HEK293T (cell line): ENCODE measurements at regions not wholly inside any gene's neighbourhood (a gene's known extent, or its start where the extent isn't known, plus 50 kb on each side); places are given as distances from the start of the nearest gene placed in this dataset.

Experiments used
- CTCF ChIA-PET: fragments of 350-600 bp; formaldehyde crosslinking; extraction: SDS; loops from one replicate; lab custom pipeline; 2021; ENCODE audit warnings: antibody characterized with exemption, inconsistent platforms; lab: Yijun Ruan, JAX
- POLR2A ChIA-PET: fragments of 350-600 bp; formaldehyde crosslinking; extraction: SDS; loops from one replicate; lab custom pipeline; 2020; ENCODE audit warnings: antibody characterized with exemption, inconsistent platforms; lab: Yijun Ruan, JAX
- DNase-seq: peaks from one replicate; pipeline ENCODE4 v3.0.0; 2012; ENCODE audit warnings: mixed read lengths; ENCODE audit errors: extremely low spot score
- ARNT ChIP-seq: fragments of 450-650 bp; IDR thresholded peaks from 2 replicates; pipeline ENCODE4 v1.6.1; 2017; ENCODE audit warnings: mild to moderate bottlenecking
- BHLHE40 ChIP-seq: fragments of 450-650 bp; IDR thresholded peaks from 2 replicates; pipeline ENCODE4 v1.6.1; 2016; ENCODE audit warnings: mild to moderate bottlenecking, moderate library complexity, borderline replicate concordance
- CTBP1 ChIP-seq: fragments of 450-650 bp; IDR thresholded peaks from 2 replicates; pipeline ENCODE4 v1.6.1; 2016; ENCODE audit warnings: borderline replicate concordance
- ELF4 ChIP-seq: fragments of 450-650 bp; IDR thresholded peaks from 2 replicates; pipeline ENCODE4 v1.6.1; 2017; ENCODE audit warnings: antibody characterized with exemption
- FOXA1 ChIP-seq: fragments of 450-650 bp; IDR thresholded peaks from 2 replicates; pipeline ENCODE4 v1.6.1; 2016; ENCODE audit warnings: mild to moderate bottlenecking
- FOXK2 ChIP-seq: fragments of 450-650 bp; IDR thresholded peaks from 2 replicates; pipeline ENCODE4 v1.6.1; 2016; ENCODE audit warnings: mild to moderate bottlenecking
- FOXM1 ChIP-seq: fragments of 450-650 bp; IDR thresholded peaks from 2 replicates; pipeline ENCODE4 v1.6.1; 2017; ENCODE audit warnings: mild to moderate bottlenecking, borderline replicate concordance
- HDGF ChIP-seq: fragments of 450-650 bp; IDR thresholded peaks from 2 replicates; pipeline ENCODE4 v1.6.1; 2017; ENCODE audit warnings: antibody characterized with exemption, borderline replicate concordance
- L3MBTL2 ChIP-seq: fragments of 450-650 bp; conservative IDR thresholded peaks from 2 replicates; pipeline ENCODE4 v1.6.1; 2016; ENCODE audit warnings: mild to moderate bottlenecking
- LEF1 ChIP-seq: fragments of 450-650 bp; IDR thresholded peaks from 2 replicates; pipeline ENCODE4 v1.6.1; 2017; ENCODE audit warnings: mild to moderate bottlenecking, borderline replicate concordance
- NFRKB ChIP-seq: fragments of 450-650 bp; IDR thresholded peaks from 2 replicates; pipeline ENCODE4 v1.6.1; 2016; ENCODE audit warnings: mild to moderate bottlenecking, moderate library complexity
- SP1 ChIP-seq: fragments of 450-650 bp; IDR thresholded peaks from 2 replicates; pipeline ENCODE4 v1.6.1; 2017
- SUZ12 ChIP-seq: fragments of 450-650 bp; IDR thresholded peaks from 2 replicates; pipeline ENCODE4 v1.6.1; 2016; ENCODE audit warnings: mild to moderate bottlenecking
- TARDBP ChIP-seq: fragments of 450-650 bp; IDR thresholded peaks from 2 replicates; pipeline ENCODE4 v1.6.1; 2016
- ZNF384 ChIP-seq: fragments of 450-650 bp; IDR thresholded peaks from 2 replicates; pipeline ENCODE4 v1.6.1; 2016
- TF ChIP-seq, protein P1 (sequence below): fragments of 450-650 bp; IDR thresholded peaks from 2 replicates; pipeline ENCODE4 v1.6.1; 2016

GRCh38 chr10:65751896-65752295, 1173.9 kb upstream of the LRRTM3 start:
- POLR2A ChIA-PET, result no interaction called here
- CTCF ChIA-PET, result no interaction called here
- no peak for DNase-seq
- no peak for TF ChIP-seq BHLHE40
- no peak for TF ChIP-seq SP1
- no peak for TF ChIP-seq FOXA1
- TF ChIP-seq ZNF384, result no peak
- TF ChIP-seq HDGF, result no peak
- TF ChIP-seq SUZ12, result no peak
- TF ChIP-seq L3MBTL2, result no peak
- TF ChIP-seq LEF1, result no peak
- no peak for TF ChIP-seq TARDBP
- no peak for TF ChIP-seq FOXM1
- TF ChIP-seq CTBP1, result no peak
- TF ChIP-seq, protein P1, sequence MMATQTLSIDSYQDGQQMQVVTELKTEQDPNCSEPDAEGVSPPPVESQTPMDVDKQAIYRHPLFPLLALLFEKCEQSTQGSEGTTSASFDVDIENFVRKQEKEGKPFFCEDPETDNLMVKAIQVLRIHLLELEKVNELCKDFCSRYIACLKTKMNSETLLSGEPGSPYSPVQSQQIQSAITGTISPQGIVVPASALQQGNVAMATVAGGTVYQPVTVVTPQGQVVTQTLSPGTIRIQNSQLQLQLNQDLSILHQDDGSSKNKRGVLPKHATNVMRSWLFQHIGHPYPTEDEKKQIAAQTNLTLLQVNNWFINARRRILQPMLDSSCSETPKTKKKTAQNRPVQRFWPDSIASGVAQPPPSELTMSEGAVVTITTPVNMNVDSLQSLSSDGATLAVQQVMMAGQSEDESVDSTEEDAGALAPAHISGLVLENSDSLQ, result no peak
- TF ChIP-seq NFRKB, result no peak
- TF ChIP-seq ARNT, result no peak
- TF ChIP-seq ELF4, result no peak
- TF ChIP-seq FOXK2, result no peak

DNA sequence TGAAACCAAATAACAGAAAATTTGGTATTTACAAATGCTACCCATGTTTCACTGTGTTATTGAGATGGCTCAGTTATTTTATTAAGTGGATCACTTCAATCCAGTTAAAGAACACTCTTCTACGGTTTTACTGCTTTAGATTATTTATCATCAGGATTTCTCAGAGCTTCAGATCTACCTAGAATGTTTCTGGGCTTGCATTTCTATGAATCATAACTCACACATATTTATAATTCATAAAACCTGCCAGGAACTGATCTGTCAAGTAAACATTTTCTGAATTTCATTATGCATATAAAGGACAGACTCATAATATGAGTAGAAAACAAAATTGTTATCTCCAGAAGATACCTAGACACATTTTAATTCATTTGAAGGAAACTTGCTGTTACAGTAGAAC, 1172.3 kb upstream of the LRRTM3 start:
- no peak for DNase-seq
- TF ChIP-seq HDGF, result no peak
- TF ChIP-seq, protein P1, result no peak
- TF ChIP-seq FOXA1, result no peak
- no peak for TF ChIP-seq CTBP1
- TF ChIP-seq TARDBP, result no peak
- TF ChIP-seq BHLHE40, result no peak
- TF ChIP-seq SUZ12, result no peak
- TF ChIP-seq ZNF384, result no peak
- TF ChIP-seq ELF4, result no peak
- ChIA-PET CTCF (no interaction called here), POLR2A (no interaction called here)

DNA sequence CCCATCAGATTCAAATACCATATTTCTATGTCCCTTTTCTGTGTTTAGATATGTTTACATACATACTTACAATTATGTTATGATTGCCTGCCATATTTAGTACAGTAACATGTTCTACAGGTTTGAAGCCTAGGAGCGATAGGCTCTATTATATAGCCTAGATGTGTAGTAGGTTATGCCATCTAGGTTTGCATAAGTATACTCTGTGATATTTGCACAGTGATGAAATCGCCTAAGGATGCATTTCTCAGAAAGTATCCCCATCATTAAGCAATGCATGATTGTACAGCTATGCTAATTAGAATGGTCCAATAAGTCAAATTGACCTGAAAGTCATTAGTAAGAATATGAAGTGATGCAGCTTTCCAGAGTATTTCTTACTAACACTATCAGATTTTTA, 1171.7 kb upstream of the LRRTM3 start:
- TF ChIP-seq NFRKB (no peak), L3MBTL2 (no peak), ELF4 (no peak), FOXM1 (no peak), SUZ12 (no peak), CTBP1 (no peak), FOXA1 (no peak)
- ChIA-PET POLR2A (no interaction called here), CTCF (no interaction called here)
- DNase-seq, result no peak

DNA sequence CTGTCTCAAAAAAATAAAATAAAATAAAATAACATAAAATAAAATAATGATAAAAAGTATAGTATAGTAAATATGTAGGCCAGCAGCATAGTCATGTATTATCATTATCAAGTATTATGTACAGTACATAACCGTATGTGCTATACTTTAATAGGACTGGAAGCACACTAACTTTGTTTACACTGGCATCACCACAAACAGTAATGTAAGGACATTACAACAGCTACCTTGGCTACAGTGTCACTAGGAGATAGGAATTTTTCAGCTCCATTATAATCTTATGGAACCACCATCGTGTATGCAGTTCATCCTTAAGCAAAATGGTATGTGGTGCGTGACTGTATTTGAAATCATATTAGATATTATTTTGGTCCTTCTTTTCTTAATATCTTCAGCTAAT, 1163.5 kb upstream of the LRRTM3 start:
- TF ChIP-seq ELF4 (no peak), SUZ12 (no peak), BHLHE40 (no peak), CTBP1 (no peak), NFRKB (no peak), FOXM1 (no peak), FOXK2 (no peak), L3MBTL2 (no peak), TARDBP (no peak), FOXA1 (no peak), HDGF (no peak), LEF1 (no peak), ARNT (no peak), ZNF384 (no peak), SP1 (no peak)
- TF ChIP-seq, protein P1, result no peak
- ChIA-PET POLR2A (no interaction called here), CTCF (no interaction called here)
- no peak for DNase-seq

DNA sequence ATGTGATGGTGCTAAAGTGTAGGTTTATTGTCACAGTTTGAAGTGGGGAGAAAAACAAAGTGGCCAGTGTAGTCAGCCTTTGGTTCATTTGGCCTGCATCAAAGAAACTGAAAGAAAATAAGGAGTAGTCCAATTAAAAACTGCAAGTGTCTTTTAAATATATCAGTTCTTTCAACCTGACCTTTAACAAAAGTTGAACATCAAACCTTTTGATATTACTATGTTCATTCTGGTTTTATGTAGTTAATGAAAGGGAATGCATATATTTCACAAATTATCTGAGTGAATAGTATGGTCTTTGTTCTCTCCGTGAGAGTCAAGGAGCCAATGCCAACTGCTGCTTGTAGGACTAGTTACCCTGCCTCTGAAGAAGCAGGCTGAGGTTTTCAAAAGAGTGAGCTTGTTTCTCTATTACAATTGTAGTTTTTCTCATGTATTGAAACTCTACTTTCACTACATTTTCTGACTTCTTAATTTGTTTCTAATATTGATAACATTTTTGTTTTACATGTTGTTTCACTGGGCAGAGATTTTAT, 1160.8 kb upstream of the LRRTM3 start:
- TF ChIP-seq BHLHE40 (no peak), TARDBP (no peak), FOXA1 (no peak), L3MBTL2 (no peak), ZNF384 (no peak)
- ChIA-PET POLR2A (no interaction called here), CTCF (no interaction called here)
- DNase-seq, result no peak

DNA sequence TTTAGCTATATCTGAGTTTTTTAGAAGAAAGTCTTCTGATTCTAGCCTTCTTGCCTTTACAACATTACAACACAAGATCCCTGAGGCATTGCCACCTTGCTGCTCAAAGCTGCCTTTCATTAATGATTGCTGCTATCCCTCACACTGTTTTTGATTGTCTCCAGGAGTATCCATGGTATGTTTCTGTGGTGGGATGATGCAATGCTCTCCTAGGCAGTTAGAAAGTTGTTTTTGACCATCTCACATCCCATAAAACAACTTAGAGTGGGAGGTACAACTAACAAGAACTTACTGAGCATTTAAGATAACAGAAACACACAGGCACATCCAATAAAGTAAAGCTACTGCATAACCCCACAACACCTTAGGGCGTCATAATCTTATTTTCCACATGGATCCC, 1156.0 kb upstream of the LRRTM3 start:
- no peak for DNase-seq
- CTCF ChIA-PET, result no interaction called here
- TF ChIP-seq ELF4 (no peak), ZNF384 (no peak), HDGF (no peak), FOXA1 (no peak)
- POLR2A ChIA-PET, result no interaction called here

- no peak for DNase-seq
- no peak for TF ChIP-seq CTBP1
- ChIA-PET CTCF (no interaction called here), POLR2A (no interaction called here)
Measured at GRCh38 chr10:65778753-65779152, 1147.1 kb upstream of the LRRTM3 start.
